Adrenal gland (tissue), 9 donors: ENCODE measurements at regions not wholly inside any gene's neighbourhood (a gene's known extent, or its start where the extent isn't known, plus 50 kb on each side); places are given as distances from the start of the nearest gene placed in this dataset.

Source experiments
- DNase-seq, 7 donors: peaks; one replicate each; pipeline ENCODE4 v3.0.0-alpha.2; 2019 to 2020
- H3K27ac ChIP-seq, 5 donors: fragments of 200-600 bp; sonication (generic) in 4 of 5; 1 replicate in 3 of 5; 2 replicates in 2 of 5; pipeline versions ENCODE4 v1.5.1 to v1.8.0; 2016 to 2020; ENCODE audit warnings: mild to moderate bottlenecking in 1 of 5
- H3K27me3 ChIP-seq: fragments of 200-600 bp; 2 replicates; pipeline ENCODE4 v1.8.0; 2021
- H3K36me3 ChIP-seq, 2 donors: fragments of 200-600 bp; replicated peaks in 1 of 2; 1 replicate in 1 of 2; 2 replicates in 1 of 2; pipeline versions ENCODE4 v1.5.1 to v1.8.0; 2018 to 2022
- H3K4me1 ChIP-seq, 2 donors: fragments of 200-600 bp; replicated peaks in 1 of 2; 1 replicate in 1 of 2; 2 replicates in 1 of 2; pipeline versions ENCODE4 v1.5.1 to v1.8.0; 2018 to 2021
- H3K4me3 ChIP-seq, 4 donors: fragments of 200-600 bp; sonication (generic) in 3 of 4; one replicate each; pipeline ENCODE4 v1.5.1; 2016 to 2018
- H3K9me3 ChIP-seq, 3 donors: fragments of 200-600 bp; sonication (generic) in 1 of 3; replicated peaks in 1 of 3; 1 replicate in 2 of 3; 2 replicates in 1 of 3; pipeline versions ENCODE4 v1.5.1 to v1.8.0; 2016 to 2021
- CTCF ChIP-seq, 6 experiments: fragments of 450-650 bp in 4 of 6; fragments of 200-600 bp in 2 of 6; sonication (generic) in 1 of 6; IDR thresholded peaks; 1 replicate in 5 of 6; 2 replicates in 1 of 6; pipeline versions ENCODE4 v1.5.1 to v1.8.0; 2016 to 2021; ENCODE audit warnings: antibody characterized with exemption in 6 of 6, mild to moderate bottlenecking in 2 of 6, moderate library complexity in 1 of 6
- POLR2A ChIP-seq, 2 donors: fragments of 450-650 bp; IDR thresholded peaks; one replicate each; pipeline ENCODE4 v1.6.1; 2017; ENCODE audit warnings: antibody characterized with exemption in 2 of 2, mild to moderate bottlenecking in 2 of 2, moderate library complexity in 1 of 2
- WGBS, 4 donors: extraction: QIAGEN DNeasy Blood & Tissue Kit in 2 of 4; methylation state at CpG; one replicate each; pipeline versions ENCODE4 v1.1.5 to v1.1.7; 2013 to 2017; 5-methylcytosine and 5-hydroxymethylcytosine counted together
- intact Hi-C, 2 donors: fragments of 100-400 bp; cut with DNase I; formaldehyde crosslinking; loops; one replicate each; pipeline versions ENCODE4 v1.14.1 to v1.15.0; 2022 to 2023
- donor health status: healthy with polysubstance abuse.
- donor health status: Bipolar disorder and iron deficiency.
- donor health status: DM: yes; HTN: yes; CAD: no.
- donor health status: DM: no; HTN: no; CAD: no.
- donor health status: DM: no; HTN: no; CAD: no.

GRCh38 chr1:194068446-194069167, 882.2 kb upstream of the B3GALT2 start:
- intact Hi-C loops = no loop called here
- TF ChIP-seq CTCF (IDR thresholded peaks at IDR 0.05) = no peak
- TF ChIP-seq POLR2A (IDR thresholded peaks at IDR 0.05) = no peak
- Histone ChIP-seq H3K27ac (no peak overlapping the region), H3K4me3 (no peak overlapping the region), H3K36me3 (no peaks in the 10 kb centered on the region), H3K4me1 (no peaks in the 10 kb centered on the region), H3K27me3 (no peaks in the 10 kb centered on the region), H3K9me3 (no peaks in the 10 kb centered on the region)
- 51 to 61% (median 60%) methylated on average over 5 of the region's 5 CpGs for WGBS, 4 donors
- DNase-seq = no peak

- TF ChIP-seq CTCF (IDR thresholded peaks at IDR 0.05) (no peak), POLR2A (IDR thresholded peaks at IDR 0.05) (no peak)
Observed at GRCh38 chr1:194067772-194068171, 881.4 kb upstream of the B3GALT2 start.

GRCh38 chr1:194062962-194063361, 876.5 kb upstream of the B3GALT2 start:
- Histone ChIP-seq H3K36me3 (no peaks in the 10 kb centered on the region), H3K9me3 (no peaks in the 10 kb centered on the region), H3K27me3 (no peaks in the 10 kb centered on the region), H3K27ac (no peak overlapping the region), H3K4me3 (no peak overlapping the region), H3K4me1 (no peaks in the 10 kb centered on the region)
- TF ChIP-seq CTCF (IDR thresholded peaks at IDR 0.05) = no peak
- TF ChIP-seq POLR2A (IDR thresholded peaks at IDR 0.05) = no peak
- 73 to 98% (median 88%) methylated on average over 2 of the region's 2 CpGs for WGBS, 4 donors
- intact Hi-C loops = no loop called here
- no peak for DNase-seq

More at GRCh38 chr1:194067772-194068171, 881.4 kb upstream of the B3GALT2 start:
- WGBS, 4 donors = 45 to 71% (median 52%) methylated on average over 2 of the region's 2 CpGs
- no peaks in the 10 kb centered on the region for H3K36me3 ChIP-seq
- H3K4me3 ChIP-seq = no peak overlapping the region
- H3K27me3 ChIP-seq = no peaks in the 10 kb centered on the region
- DNase-seq = peak in 2 of 7 donors; percentile 5 to 10
- no peak overlapping the region for H3K27ac ChIP-seq
- H3K4me1 ChIP-seq = no peaks in the 10 kb centered on the region
- H3K9me3 ChIP-seq = no peaks in the 10 kb centered on the region
- intact Hi-C loops = no loop called here

- no peak for DNase-seq
- H3K4me3 ChIP-seq = no peak overlapping the region
- no peaks in the 10 kb centered on the region for H3K9me3 ChIP-seq
- WGBS, 4 donors = 92 to 96% (median 95%) methylated on average over 1 of the region's 1 CpG
- H3K27ac ChIP-seq = no peak overlapping the region
- intact Hi-C loops = no loop called here
- no peak for TF ChIP-seq POLR2A (IDR thresholded peaks at IDR 0.05)
- no peak for TF ChIP-seq CTCF (IDR thresholded peaks at IDR 0.05)
- H3K27me3 ChIP-seq = no peaks in the 10 kb centered on the region
- no peaks in the 10 kb centered on the region for H3K36me3 ChIP-seq
- H3K4me1 ChIP-seq = no peaks in the 10 kb centered on the region
Observed at GRCh38 chr1:194062526-194062925, 876.1 kb upstream of the B3GALT2 start.
